CD4-positive, alpha-beta T cell treated with Interleukin-15 for 1 hour (primary cell): ENCODE measurements at regions not wholly inside any gene's neighbourhood (a gene's known extent, or its start where the extent isn't known, plus 50 kb on each side); places are given as distances from the start of the nearest gene placed in this dataset.

ENCODE experiments used
- DNase-seq: peaks from one replicate; pipeline ENCODE4 v3.0.0-alpha.2; 2020

- DNase-seq: no peak
Measured at GRCh38 chr14:106813477-106813823, 1287.1 kb downstream of the TMEM121 start.

DNA sequence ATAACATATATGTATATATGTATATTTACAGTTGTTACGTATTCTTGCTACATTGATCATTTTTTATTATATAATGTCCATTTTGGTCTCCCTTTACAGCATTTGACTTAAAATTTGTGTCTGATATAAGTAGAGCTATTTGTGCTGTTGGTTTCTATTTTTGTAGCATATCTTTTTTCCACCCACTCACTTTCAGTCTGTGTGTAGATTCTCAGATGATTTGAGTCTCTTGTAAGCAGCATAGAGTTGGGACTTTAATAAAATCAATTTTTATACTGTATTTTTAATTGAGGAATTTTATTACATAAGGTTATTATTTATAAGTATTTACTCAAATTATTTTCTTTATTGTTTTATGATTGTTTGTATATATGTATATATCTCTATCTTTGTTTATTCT is 1293.7 kb downstream of the TMEM121 start:
- no peak for DNase-seq

- DNase-seq: no peak
Measured at GRCh38 chr14:106821119-106821518, 1294.7 kb downstream of the TMEM121 start.

DNA sequence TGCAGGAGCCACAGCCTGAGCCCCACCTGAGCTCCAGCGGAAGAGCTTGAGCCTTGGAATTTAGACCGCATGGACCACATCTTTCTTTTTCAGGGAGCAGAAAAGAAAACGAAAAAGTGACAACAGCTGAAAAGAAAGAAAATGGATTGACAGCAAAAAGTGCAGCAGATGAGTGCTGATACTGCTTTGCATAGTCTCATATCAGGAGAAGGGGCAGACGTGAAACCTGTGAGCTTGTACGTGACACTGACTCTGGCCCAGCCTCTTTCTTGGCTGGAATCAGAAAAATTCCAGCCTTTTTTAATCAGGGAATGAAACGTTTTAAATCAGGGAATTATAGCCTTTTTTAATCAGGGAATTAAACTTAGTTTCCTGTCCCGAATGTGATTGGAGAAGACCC is 1296.5 kb downstream of the TMEM121 start:
- no peak for DNase-seq

- no peak for DNase-seq
Measured at GRCh38 chr14:106823552-106823951, 1297.2 kb downstream of the TMEM121 start.

GRCh38 chr14:106826833-106827369 is 1300.5 kb downstream of the TMEM121 start:
- no peak for DNase-seq

- peak; percentile 69 for DNase-seq
Measured at GRCh38 chr14:106831322-106831720, 1304.9 kb downstream of the TMEM121 start.

DNA sequence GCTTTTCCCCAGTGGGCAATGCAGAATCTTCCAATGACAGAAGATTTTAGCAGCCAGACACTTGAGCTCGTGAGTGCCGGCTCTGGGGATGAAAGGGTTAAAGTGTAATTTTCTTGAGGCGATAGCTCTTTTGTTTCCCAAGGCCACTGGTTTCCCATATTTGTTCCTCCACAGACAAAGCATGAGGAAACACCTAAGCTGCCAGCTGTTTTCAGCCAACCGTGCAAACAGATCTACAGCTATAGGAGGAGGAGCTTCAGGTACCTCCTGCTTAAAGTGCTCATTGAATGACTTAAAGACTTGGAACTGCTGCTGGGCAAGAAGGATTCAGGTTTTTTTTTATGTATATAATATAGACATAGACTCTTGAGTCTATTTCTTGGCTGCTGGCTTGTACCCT is 1311.5 kb downstream of the TMEM121 start:
- DNase-seq: no peak

DNA sequence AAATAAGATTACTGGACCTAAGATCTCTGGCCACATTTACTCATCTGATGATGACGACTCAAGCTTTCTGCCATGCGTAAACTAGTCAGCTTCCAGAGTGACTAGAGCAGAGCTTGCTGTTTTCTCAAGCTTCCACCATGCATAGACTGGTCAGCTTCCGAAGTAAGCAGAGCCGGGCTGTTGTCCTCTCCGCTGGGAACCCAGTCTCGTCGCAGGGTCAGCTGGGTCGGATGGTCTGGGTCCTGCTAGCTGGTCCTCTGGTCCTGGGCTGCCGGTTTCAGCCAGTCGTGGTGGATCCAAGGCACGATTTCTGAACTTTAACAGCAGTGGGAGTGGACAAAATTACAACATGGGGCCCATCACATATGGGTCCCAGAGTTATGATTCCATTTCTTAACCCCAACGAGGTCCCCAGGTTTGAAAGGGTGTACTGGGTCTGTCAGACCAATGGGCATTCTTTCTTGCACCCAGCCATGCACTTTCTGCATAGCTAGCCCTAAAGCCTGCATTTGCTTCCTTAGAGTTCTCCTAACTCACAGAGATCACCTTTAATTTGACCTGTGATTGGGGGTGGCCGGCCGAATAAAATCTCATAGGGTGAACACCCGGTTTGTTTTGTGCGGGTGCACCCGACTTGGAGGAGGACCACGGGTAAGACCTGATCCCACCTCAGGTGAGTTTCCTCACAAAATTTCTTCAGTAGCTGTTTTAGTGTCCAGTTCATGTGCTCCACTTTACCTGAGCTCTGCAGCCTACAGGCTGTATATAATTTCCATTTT is 1312.8 kb downstream of the TMEM121 start:
- DNase-seq: no peak

DNA sequence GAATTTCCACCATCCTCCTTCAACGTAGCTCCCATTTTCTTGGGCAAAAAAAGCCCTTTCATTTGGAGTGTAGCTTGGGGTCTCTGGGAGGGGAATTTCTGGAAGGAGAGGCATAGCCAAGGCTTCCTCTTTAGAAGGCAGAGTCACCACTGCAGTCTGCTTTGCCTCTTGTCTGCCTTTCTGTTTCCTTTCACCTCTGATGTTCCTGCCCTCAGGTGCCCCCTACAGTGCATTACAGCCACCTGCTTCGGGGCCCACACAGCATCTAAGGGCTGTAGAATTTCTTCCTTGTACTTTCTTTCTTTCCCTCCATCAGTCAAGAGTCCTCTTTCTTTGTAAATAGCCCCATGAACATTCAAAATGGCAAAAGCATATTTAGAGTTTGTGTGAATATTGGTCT is 1313.9 kb downstream of the TMEM121 start:
- DNase-seq: no peak

DNA sequence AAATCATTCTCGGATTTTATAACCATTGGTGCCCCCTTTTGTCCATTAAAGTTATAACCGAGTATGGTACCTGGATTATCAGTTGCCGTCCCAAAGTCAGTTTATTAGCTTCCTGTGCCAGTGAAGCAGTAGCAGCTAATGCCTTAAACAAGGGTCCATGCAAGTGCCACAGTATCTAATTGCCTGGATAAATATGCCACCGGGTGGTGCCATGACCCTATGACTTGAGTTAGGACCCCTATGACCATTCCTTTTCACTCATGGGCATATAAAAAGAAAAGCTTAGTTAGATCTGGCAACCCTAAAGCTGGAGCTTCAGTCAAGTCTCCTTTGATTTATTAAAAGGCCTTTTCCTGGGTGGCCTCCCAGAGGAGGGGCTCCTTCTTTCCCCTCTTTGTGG is 1314.6 kb downstream of the TMEM121 start:
- no peak for DNase-seq

DNA sequence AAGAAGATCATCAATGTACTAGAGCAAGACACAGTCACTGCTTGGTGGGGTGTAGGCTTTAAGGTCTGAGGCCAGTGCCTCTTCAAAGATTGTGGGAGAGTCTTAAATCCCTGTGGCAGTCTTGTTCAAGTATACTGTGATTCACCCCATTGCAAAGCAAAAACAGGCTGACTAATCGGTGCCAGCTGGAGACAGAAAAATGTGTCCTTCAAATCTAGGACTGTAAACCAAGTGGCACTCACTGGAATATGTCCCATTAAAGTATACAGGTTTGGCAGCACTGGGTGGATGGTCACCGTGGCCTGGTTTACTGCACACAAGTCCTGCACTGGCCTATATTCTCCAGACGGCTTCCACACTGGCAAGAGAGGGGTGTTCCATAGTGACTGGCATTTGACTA is 1315.3 kb downstream of the TMEM121 start:
- DNase-seq: no peak

DNA sequence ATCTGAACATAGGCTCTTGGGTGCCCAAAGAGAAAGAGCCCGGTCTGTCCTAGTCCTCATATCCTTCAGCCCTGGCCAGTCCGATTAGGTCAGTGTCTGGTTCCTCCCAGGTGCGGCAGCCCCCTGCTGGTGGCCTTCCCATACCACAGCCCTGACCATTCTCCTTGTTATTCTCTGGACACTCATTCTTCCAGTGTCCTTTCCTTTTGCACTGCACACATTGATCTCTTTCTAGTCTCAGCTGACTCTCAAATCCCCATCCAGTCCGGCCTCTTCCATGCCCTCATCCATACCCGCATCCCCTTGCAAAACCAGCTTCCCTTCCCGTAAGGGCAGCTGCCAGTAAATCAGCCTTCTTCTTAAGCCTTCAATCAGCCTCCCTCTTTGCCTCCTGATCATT is 1316.3 kb downstream of the TMEM121 start:
- DNase-seq: no peak

DNA sequence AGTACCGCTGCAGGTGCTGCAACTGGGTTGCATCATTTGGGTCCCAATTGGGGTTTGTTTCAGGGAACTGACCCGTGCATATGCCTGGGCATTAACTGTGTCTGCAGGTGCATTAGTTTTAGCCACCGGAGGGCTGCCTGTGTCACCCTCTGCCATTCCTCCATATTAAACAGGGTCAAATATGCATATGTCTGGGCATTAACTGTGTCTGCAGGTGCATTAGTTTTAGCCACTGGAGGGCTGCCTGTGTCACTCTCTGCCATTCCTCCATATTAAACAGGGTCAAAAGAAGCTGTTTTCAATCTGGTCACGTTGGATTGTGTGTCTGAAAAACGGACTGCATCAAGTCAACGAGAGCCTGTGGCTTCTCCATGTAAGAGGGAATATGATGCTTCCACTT is 1317.0 kb downstream of the TMEM121 start:
- DNase-seq: no peak

DNA sequence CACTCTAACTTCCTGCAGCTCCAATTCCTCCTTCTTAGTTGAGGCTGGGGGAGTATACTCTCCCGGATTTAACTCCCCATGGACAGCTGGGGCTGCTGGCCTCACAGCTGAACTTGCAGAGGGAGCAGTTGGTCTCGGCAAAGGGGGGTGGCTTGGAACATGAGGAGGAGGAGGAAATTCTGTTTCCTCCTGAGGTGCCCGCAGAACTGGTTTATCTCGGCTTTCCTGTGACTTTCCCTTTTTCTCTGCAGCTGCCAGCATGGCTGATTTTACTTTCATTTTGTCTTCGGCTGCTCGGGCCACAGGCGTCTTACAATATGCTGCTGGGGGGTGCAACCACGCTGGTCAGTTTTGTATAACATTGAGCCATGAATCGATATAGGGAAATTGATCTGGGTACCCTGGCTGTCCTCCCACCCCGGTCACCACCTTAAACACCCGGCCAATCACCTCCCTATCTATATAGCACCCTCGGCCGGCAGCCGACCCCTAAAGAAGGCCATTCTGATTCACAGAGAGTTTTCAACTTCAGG is 1317.6 kb downstream of the TMEM121 start:
- peak; percentile 30 for DNase-seq

- DNase-seq: peak; percentile 81
Measured at GRCh38 chr14:106844608-106845285, 1318.4 kb downstream of the TMEM121 start.

DNA sequence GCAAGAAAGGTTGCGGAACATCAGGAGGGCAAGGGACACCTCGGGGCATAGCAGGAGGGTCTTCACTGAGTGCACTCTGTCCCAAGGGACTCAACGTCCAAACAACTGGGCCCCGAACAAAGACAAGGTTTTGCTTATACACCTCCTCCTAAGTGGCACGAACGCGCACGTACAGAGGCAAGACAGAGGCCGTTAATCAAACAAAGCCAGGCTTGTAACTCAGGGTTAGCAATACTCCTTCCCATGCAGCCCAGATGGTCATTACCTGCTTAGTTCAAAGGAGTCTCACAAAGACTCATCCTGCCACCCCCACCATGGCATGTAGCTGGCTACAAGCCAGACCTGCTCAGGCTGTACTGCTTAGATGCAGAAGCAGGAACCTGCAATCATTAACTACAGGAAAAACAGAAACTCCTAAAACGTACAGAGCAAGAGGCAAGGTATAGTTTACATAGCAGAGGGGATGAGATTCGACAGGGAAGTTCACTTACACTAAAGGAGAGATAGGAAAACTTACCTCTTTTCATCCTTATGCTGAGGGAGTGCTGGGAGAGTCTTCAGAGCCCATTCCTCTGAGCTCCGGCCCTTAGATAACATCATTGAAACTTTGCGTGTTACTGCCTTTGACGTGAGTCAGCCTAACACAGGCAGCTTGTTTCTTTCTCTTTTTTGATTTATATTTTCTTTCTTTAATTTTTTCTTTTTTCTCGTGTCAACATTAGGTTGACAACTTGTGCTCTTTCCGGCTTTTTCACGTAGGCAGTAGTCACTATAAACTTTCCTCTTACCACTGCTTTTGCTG is 1319.1 kb downstream of the TMEM121 start:
- peak; percentile 47 for DNase-seq

GRCh38 chr14:106846218-106846617 is 1319.8 kb downstream of the TMEM121 start:
- no peak for DNase-seq

DNA sequence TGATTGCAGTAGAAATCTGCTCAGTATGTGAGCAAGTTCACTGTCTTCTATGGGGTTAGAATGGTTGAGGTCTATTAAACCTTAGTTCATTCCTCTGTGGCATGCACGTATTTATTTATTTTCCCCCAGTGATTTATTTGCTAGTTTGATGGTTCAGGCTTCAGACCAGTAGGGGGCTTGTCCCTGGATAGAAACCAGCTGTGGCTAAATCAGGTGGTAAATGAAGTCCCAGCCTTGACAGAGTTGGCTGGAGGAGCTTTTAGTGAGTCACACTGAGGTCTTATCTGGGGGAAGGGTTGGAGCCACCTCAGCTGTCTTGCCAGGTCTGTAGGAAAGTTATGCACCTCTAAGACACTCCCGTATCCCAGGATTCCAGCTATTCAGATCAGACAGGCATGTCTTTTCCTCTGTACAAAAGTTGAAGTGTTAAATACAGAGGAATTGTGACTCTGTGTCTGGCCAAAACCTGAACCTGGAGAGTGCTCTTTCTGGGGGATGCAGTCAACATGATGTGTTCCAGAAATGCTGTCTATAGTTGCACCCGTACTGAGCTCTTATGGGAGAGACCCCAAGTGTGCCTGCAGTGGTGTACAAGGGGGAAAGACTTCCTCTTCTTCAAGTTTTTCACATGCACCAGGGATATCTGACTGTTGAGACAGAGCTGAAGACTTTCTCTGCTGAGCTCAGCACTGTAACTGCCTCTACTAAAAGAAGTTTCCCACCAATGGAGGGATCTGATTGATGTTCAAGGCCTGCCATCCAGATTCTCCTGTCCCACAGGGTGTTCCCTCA is 1322.1 kb downstream of the TMEM121 start:
- DNase-seq: no peak

DNA sequence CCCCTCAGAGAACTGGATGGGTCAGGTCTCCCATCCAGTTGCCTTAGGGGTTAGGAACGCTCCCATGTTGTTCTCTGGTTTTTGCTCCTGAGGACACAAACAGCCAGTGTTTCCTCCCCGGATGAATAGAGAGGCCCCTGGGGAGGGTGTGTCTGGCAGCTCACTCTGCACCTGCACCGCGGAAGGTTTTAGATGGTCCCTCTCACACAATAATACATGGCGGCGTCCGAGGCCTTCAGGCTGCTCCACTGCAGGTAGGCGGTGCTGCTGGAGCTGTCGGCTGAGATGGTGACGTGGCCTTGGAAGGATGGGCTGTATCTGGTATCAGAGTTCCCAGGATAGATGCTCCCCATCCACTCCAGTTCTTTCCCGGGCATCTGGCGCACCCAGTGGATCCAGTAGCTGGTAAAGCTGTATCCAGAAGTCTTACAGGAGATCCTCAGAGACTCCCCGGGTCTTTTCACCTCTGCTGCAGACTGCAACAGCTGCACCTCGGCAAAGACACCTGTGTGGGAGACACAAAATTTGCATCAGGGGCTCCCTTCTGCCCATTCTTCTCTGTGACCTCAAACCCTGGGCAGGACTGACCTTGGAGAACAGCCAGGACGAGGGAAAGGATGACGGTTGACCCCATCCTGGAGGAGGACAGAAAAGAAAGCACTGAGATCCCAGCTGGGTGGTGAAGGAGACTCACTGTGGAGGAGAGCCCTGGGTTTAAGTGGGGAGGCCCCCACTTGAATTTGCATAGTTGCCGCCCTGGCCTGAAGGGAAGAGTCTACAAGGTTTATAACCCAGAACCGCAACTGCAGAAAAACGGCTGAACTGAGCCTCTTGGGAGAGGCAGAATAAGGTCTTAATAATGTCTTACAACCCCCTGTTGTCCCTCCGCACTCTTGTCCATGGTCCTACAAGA is 1324.8 kb downstream of the TMEM121 start:
- DNase-seq: peak; percentile 46
